CD8-positive, alpha-beta memory T cell (primary cell): ENCODE measurements at regions not wholly inside any gene's neighbourhood (a gene's known extent, or its start where the extent isn't known, plus 50 kb on each side); places are given as distances from the start of the nearest gene placed in this dataset.
"Not testable (repeated sequence)": the region's sequence is repeated elsewhere in the genome, so short reads cannot be mapped to it uniquely, and the experiment has no call there.

Source experiments
- CTCF ChIA-PET: fragments of 350-600 bp; sonication (Branson Sonifier 250); formaldehyde crosslinking; loops from one replicate; lab custom pipeline; 2021; ENCODE audit warnings: antibody characterized with exemption; lab: Charles Lee
- POLR2A ChIA-PET: fragments of 350-600 bp; sonication (Branson Sonifier 250); formaldehyde crosslinking; loops from one replicate; lab custom pipeline; 2021; ENCODE audit warnings: antibody characterized with exemption; lab: Charles Lee
- DNase-seq, 5 donors: peaks; one replicate each; pipeline versions ENCODE4 v3.0.0 to v3.0.0-alpha.2; 2020 to 2022; ENCODE audit warnings: mixed read lengths in 1 of 5
- H3K27ac ChIP-seq: one replicate; pipeline ENCODE4 v1.7.0; 2013; ENCODE audit warnings: low read depth, mild to moderate bottlenecking, low read length, moderate library complexity
- H3K27me3 ChIP-seq: 2 replicates; pipeline ENCODE4 v1.7.0; 2013; ENCODE audit warnings: low read length, mild to moderate bottlenecking; ENCODE audit not compliant: insufficient read depth, poor library complexity, severe bottlenecking
- H3K36me3 ChIP-seq: 2 replicates; pipeline ENCODE4 v1.7.0; 2013; ENCODE audit warnings: mild to moderate bottlenecking, low read length, moderate library complexity; ENCODE audit not compliant: insufficient read depth
- H3K4me1 ChIP-seq: 2 replicates; pipeline ENCODE4 v1.7.0; 2013; ENCODE audit warnings: mild to moderate bottlenecking, low read length, moderate library complexity; ENCODE audit not compliant: insufficient read depth
- H3K4me3 ChIP-seq: 2 replicates; pipeline ENCODE4 v1.7.0; 2013; ENCODE audit warnings: mild to moderate bottlenecking, low read length
- H3K9me3 ChIP-seq: 2 replicates; pipeline ENCODE4 v1.7.0; 2013; ENCODE audit warnings: mild to moderate bottlenecking, low read length
- H3K27ac Mint-ChIP-seq, 8 donors: one replicate each; pipeline ENCODE4 v1.8.0; 2020 to 2021; ENCODE audit warnings: mixed read lengths in 8 of 8, mild to moderate bottlenecking in 6 of 8, inconsistent platforms in 3 of 8, moderate library complexity in 3 of 8
- H3K27me3 Mint-ChIP-seq, 2 donors: one replicate each; pipeline ENCODE4 v1.8.0; 2020 to 2021; ENCODE audit warnings: mixed read lengths in 2 of 2, mild to moderate bottlenecking in 1 of 2, moderate library complexity in 1 of 2
- H3K36me3 Mint-ChIP-seq, 3 donors: one replicate each; pipeline ENCODE4 v1.8.0; 2020 to 2021; ENCODE audit warnings: mixed read lengths in 3 of 3, inconsistent platforms in 1 of 3, mild to moderate bottlenecking in 1 of 3
- H3K4me1 Mint-ChIP-seq, 3 donors: one replicate each; pipeline ENCODE4 v1.8.0; 2020 to 2021; ENCODE audit warnings: mixed read lengths in 3 of 3, inconsistent platforms in 1 of 3, mild to moderate bottlenecking in 1 of 3
- H3K4me3 Mint-ChIP-seq, 7 donors: one replicate each; pipeline ENCODE4 v1.8.0; 2020 to 2021; ENCODE audit warnings: mixed read lengths in 7 of 7, mild to moderate bottlenecking in 6 of 7, moderate library complexity in 4 of 7, inconsistent platforms in 2 of 7
- H3K9me3 Mint-ChIP-seq, 5 donors: one replicate each; pipeline ENCODE4 v1.8.0; 2020 to 2022; ENCODE audit warnings: mixed read lengths in 5 of 5, mild to moderate bottlenecking in 3 of 5, moderate library complexity in 2 of 5, inconsistent platforms in 1 of 5

DNA sequence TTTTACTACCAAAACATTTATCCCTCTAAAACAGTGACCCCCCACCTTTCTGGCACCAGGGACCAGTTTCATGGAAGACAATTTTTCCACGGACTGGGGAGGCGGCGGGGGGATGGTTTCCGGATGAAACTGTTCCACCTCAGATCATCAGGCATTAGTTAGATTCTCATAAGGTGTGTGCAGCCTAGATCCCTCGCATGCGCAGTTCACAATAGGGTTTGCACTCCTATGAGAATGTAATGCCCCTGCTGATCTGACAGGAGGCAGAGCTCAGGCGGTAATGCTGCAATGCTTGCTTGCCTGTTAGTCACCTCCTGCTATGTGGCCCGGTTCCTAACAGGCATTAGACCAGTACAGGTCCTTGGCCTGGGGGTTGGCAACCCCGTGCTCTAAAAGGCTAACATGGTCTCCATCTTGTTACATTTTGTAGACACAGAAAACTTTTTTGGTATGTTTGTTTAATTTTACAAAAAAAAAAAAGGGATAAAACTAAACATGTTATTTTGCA is 133.1 kb downstream of the DHRS2 start:
- H3K27me3 ChIP-seq, H3K36me3 Mint-ChIP-seq, H3K9me3 Mint-ChIP-seq, H3K4me3 Mint-ChIP-seq, H3K4me1 Mint-ChIP-seq, DNase-seq, H3K27ac Mint-ChIP-seq, H3K9me3 ChIP-seq, H3K36me3 ChIP-seq, CTCF ChIA-PET, POLR2A ChIA-PET, H3K4me1 ChIP-seq, H3K4me3 ChIP-seq, H3K27ac ChIP-seq: not testable (repeated sequence)
- H3K27me3 Mint-ChIP-seq, result peaks cover 20 to 65% of the 10 kb centered on the region in 2 donors

- Mint-ChIP-seq H3K4me3 (no peak overlapping the region), H3K27ac (no peak overlapping the region)
- H3K36me3 ChIP-seq, result no peaks in the 10 kb centered on the region
Measured at GRCh38 chr14:23773981-23774380, 137.8 kb downstream of the DHRS2 start.

GRCh38 chr14:23776296-23776695 is 140.1 kb downstream of the DHRS2 start:
- Mint-ChIP-seq H3K36me3 (no peaks in the 10 kb centered on the region), H3K27ac (no peak overlapping the region), H3K27me3 (peaks cover 17 to 61% of the 10 kb centered on the region in 2 donors), H3K4me1 (no peaks in the 10 kb centered on the region), H3K4me3 (no peak overlapping the region), H3K9me3 (no peaks in the 10 kb centered on the region)
- Histone ChIP-seq H3K4me1 (no peaks in the 10 kb centered on the region), H3K9me3 (no peaks in the 10 kb centered on the region), H3K36me3 (no peaks in the 10 kb centered on the region), H3K27me3 (no peaks in the 10 kb centered on the region), H3K27ac (no peak overlapping the region), H3K4me3 (no peak overlapping the region)
- no peak for DNase-seq
- ChIA-PET CTCF (interaction anchor here (1.4 kb wide), 1 partner anchor 8 kb away, joined by 3 read pairs; no protein-coding TSS in a partner anchor), POLR2A (no interaction called here)

More at GRCh38 chr14:23773981-23774380, 137.8 kb downstream of the DHRS2 start:
- no peak for DNase-seq
- Histone ChIP-seq H3K9me3 (no peaks in the 10 kb centered on the region), H3K27me3 (no peaks in the 10 kb centered on the region), H3K27ac (no peak overlapping the region), H3K4me3 (no peak overlapping the region), H3K4me1 (no peaks in the 10 kb centered on the region)
- Mint-ChIP-seq H3K9me3 (no peaks in the 10 kb centered on the region), H3K27me3 (peaks cover 16 to 53% of the 10 kb centered on the region in 2 donors), H3K4me1 (no peaks in the 10 kb centered on the region), H3K36me3 (no peaks in the 10 kb centered on the region)
- POLR2A ChIA-PET, result no interaction called here
- CTCF ChIA-PET, result no interaction called here

DNA sequence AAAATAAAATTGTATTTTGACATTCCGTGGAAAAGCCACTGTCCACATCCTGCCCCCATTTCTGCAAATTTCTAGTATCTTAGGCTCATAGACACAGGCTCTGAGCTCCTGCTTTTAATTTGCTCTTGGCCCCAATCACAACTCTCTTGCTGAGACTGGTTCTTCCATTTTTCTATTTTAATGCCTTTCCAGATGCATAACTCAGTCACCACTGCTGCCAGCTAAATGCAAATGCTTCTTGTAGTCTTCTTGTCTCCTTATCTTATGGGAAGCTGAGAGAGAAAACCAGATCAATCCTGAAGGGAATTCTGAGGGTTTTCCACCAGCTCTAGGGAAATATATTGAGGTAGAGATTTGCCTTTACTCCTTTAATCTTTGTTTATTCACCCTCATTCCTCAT is 149.0 kb downstream of the DHRS2 start:
- H3K4me1 Mint-ChIP-seq, result no peaks in the 10 kb centered on the region
- H3K36me3 ChIP-seq, result no peaks in the 10 kb centered on the region
- POLR2A ChIA-PET, result no interaction called here
- H3K27me3 Mint-ChIP-seq, result peaks cover 22 to 61% of the 10 kb centered on the region in 2 donors
- no peaks in the 10 kb centered on the region for H3K9me3 ChIP-seq
- H3K4me3 Mint-ChIP-seq, result no peak overlapping the region
- H3K27ac Mint-ChIP-seq, result no peak overlapping the region
- no peak overlapping the region for H3K27ac ChIP-seq
- no peaks in the 10 kb centered on the region for H3K4me1 ChIP-seq
- H3K27me3 ChIP-seq, result no peaks in the 10 kb centered on the region
- DNase-seq, result no peak
- peaks cover 0 to 2% (median 0%) of the 10 kb centered on the region in 5 donors for H3K9me3 Mint-ChIP-seq
- no peaks in the 10 kb centered on the region for H3K36me3 Mint-ChIP-seq
- H3K4me3 ChIP-seq, result no peak overlapping the region
- CTCF ChIA-PET, result no interaction called here

DNA sequence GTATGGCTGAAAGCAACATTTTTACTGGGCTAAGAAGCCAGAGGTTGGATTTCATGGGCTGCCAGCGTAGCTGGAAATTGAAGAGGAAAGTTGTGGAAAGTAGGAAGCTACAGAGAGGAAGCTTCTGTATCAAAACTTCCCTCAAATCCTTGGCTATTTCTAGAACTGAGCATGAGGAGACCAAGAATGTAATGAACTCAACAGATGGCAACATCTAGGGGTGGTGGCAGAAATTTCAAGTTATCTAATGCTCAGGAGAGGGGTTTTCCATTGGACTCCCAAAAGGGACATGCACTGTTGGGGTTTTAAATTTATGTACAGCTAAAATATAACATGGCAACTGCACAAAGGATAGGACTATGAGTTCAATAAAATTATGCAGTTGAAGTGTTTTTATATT is 151.3 kb downstream of the DHRS2 start:
- no peaks in the 10 kb centered on the region for H3K9me3 ChIP-seq
- DNase-seq, result no peak
- Mint-ChIP-seq H3K36me3 (no peaks in the 10 kb centered on the region), H3K27me3 (peaks cover 21 to 53% of the 10 kb centered on the region in 2 donors), H3K27ac (no peak overlapping the region), H3K9me3 (peaks cover 0 to 2% (median 0%) of the 10 kb centered on the region in 5 donors), H3K4me1 (no peaks in the 10 kb centered on the region), H3K4me3 (no peak overlapping the region)
- CTCF ChIA-PET, result no interaction called here
- no peaks in the 10 kb centered on the region for H3K27me3 ChIP-seq
- no peaks in the 10 kb centered on the region for H3K36me3 ChIP-seq
- no peak overlapping the region for H3K27ac ChIP-seq
- H3K4me1 ChIP-seq, result no peaks in the 10 kb centered on the region
- no peak overlapping the region for H3K4me3 ChIP-seq
- POLR2A ChIA-PET, result no interaction called here

DNA sequence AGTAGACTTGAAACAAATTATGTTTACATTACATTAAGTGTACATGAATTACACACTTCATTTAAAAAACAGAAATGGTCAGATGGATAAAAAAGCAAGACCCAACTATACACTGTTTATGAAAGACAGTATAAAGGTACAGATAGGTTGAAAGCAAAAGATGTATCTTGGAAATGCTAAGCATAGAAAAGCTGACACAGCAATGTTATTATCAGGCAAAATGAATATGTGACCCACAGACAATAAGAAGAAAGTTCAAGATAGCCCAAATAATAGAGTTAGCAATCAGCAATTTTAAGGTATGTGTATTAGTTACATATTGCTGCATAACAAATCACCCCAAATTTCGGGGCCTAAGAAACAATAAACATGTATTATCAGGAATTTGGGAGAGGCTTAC is 153.5 kb downstream of the DHRS2 start:
- POLR2A ChIA-PET, result no interaction called here
- no peak for DNase-seq
- H3K27me3 ChIP-seq, result no peaks in the 10 kb centered on the region
- no peak overlapping the region for H3K4me3 ChIP-seq
- H3K4me1 ChIP-seq, result no peaks in the 10 kb centered on the region
- Mint-ChIP-seq H3K27ac (no peak overlapping the region), H3K4me3 (no peak overlapping the region), H3K27me3 (peaks cover 10 to 50% of the 10 kb centered on the region in 2 donors), H3K36me3 (no peaks in the 10 kb centered on the region), H3K9me3 (peaks cover 0 to 2% (median 0%) of the 10 kb centered on the region in 5 donors), H3K4me1 (no peaks in the 10 kb centered on the region)
- H3K27ac ChIP-seq, result no peak overlapping the region
- no peaks in the 10 kb centered on the region for H3K36me3 ChIP-seq
- H3K9me3 ChIP-seq, result no peaks in the 10 kb centered on the region
- CTCF ChIA-PET, result no interaction called here

DNA sequence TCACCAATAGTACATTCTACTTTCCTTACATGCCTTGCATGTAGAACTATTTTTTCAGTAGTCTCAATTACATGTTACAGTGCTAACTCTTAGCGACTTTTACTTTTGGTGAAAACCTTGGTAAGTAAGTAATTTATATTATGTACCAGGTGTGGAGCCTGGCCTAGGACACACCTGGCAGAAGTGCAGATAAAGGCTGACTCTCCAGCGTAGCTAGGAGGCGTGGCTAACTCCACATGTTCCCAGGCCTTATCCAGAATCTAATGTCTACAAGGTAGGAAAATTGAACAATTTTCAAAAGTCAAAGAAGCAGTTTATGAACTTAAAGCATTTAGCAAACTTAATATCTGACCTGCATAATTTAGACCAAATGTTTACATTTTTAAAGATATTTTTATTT is 157.4 kb downstream of the DHRS2 start:
- H3K27me3 ChIP-seq, result no peaks in the 10 kb centered on the region
- H3K27ac Mint-ChIP-seq, result no peak overlapping the region
- H3K9me3 Mint-ChIP-seq, result peaks cover 0 to 2% (median 0%) of the 10 kb centered on the region in 5 donors
- DNase-seq, result no peak
- H3K4me1 Mint-ChIP-seq, result no peaks in the 10 kb centered on the region
- peaks cover 5 to 48% of the 10 kb centered on the region in 2 donors for H3K27me3 Mint-ChIP-seq
- peaks cover 0 to 2% (median 0%) of the 10 kb centered on the region in 3 donors for H3K36me3 Mint-ChIP-seq
- H3K27ac ChIP-seq, result no peak overlapping the region
- H3K36me3 ChIP-seq, result no peaks in the 10 kb centered on the region
- ChIA-PET CTCF (no interaction called here), POLR2A (no interaction called here)
- H3K9me3 ChIP-seq, result no peaks in the 10 kb centered on the region
- H3K4me3 Mint-ChIP-seq, result no peak overlapping the region
- no peak overlapping the region for H3K4me3 ChIP-seq
- H3K4me1 ChIP-seq, result no peaks in the 10 kb centered on the region

DNA sequence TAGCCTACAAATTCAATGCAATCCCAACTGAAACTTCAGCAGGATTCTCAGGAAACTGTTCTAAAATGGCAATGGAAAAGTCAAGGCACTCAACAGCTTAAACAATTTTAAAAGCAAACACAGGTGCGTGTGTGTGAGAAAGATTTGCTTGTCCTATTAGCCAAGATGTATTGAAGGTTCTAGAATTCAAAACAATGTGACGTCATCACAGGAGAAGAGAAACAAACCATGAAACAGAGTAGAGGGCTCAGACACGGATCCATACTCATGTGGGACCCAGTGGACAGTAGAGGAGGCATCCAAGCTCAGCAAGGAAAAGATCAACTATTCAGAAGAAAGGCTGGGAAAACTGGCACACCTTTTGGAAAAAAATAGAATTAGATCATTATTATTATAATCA is 152.8 kb upstream of the DHRS4 start:
- Mint-ChIP-seq H3K4me1 (no peaks in the 10 kb centered on the region), H3K4me3 (no peak overlapping the region), H3K27ac (no peak overlapping the region), H3K36me3 (peaks cover 0 to 5% (median 2%) of the 10 kb centered on the region in 3 donors), H3K9me3 (peaks cover 6 to 18% (median 13%) of the 10 kb centered on the region in 5 donors), H3K27me3 (peaks cover 10 to 45% of the 10 kb centered on the region in 2 donors)
- no peaks in the 10 kb centered on the region for H3K36me3 ChIP-seq
- H3K4me3 ChIP-seq, result no peak overlapping the region
- H3K27ac ChIP-seq, result no peak overlapping the region
- H3K4me1 ChIP-seq, result no peaks in the 10 kb centered on the region
- POLR2A ChIA-PET, result no interaction called here
- H3K9me3 ChIP-seq, result no peaks in the 10 kb centered on the region
- no peak for DNase-seq
- no peaks in the 10 kb centered on the region for H3K27me3 ChIP-seq
- CTCF ChIA-PET, result no interaction called here
